ENCODE measurements at regions not wholly inside any gene's neighbourhood (a gene's known extent, or its start where the extent isn't known, plus 50 kb on each side); places are given as distances from the start of the nearest gene placed in this dataset.

DNA sequence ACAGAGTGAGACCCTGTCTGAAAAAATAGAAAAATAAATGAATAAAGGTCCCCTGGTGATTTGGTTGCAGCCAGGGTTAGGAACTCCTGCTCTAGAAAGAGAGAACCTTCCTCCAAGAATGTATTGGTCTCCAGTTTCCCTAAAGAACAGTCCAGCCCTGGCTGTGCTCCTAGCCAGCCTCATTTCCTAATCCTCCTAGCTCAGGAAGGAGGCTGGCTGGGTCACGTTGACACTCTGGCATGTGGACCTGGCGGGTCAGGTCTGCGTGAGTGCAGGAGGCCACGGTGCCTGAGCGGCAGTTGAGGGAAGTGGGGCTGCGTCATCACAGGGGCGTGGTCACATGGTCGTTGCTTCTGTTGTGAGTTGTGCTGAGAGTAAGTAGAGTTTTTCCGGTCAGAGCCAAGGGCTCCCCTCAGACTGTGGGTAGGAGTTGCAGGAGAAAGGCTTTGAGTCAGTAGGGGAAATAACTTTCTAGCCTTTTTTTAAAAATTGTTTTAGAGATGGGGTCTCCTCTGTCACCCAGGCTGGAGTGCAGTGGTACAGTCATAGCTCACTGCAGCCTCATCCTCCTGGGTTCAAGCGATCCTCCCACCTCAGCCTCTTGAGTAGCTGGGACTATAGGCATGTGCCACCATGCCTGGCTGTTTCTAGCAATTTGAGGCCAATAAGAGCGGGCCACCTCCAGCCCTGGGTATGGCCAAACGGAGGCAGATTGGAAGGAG lies 194.0 kb upstream of the CIBAR2 start (continued):
- TF ChIP-seq THAP9 (CRISPR knock-in tag; IDR thresholded peaks at IDR 0.05; ENCODE audit: borderline replicate concordance) (peak; percentile 14; the same call in 1 of the 2 replicates), FOXJ3 (CRISPR knock-in tag; IDR thresholded peaks at IDR 0.05; ENCODE audit: borderline replicate concordance) (no peak), RAD51 (IDR thresholded peaks at IDR 0.05; ENCODE audit: borderline replicate concordance) (peak; percentile 61; the same call in 1 of the 2 replicates), ZNF788 (CRISPR knock-in tag; IDR thresholded peaks at IDR 0.05; ENCODE audit: borderline replicate concordance) (peak; percentile 72; the same call in 1 of the 2 replicates), ZNF678 (CRISPR knock-in tag; IDR thresholded peaks at IDR 0.05) (no peak), ZNF558 (CRISPR knock-in tag; IDR thresholded peaks at IDR 0.05; ENCODE audit: borderline replicate concordance) (no peak; the same call in 1 of the 2 replicates), FOSL1 (CRISPR knock-in tag; IDR thresholded peaks at IDR 0.05; ENCODE audit: borderline replicate concordance) (no peak), RXRA (CRISPR knock-in tag; IDR thresholded peaks at IDR 0.05) (peak; percentile 87), GPN1 (CRISPR knock-in tag; IDR thresholded peaks at IDR 0.05; ENCODE audit: borderline replicate concordance) (no peak), ZNF207 (IDR thresholded peaks at IDR 0.05; ENCODE audit: borderline replicate concordance) (no peak), CBFB (CRISPR knock-in tag; IDR thresholded peaks at IDR 0.05) (peak; percentile 74), MIER2 (CRISPR knock-in tag; IDR thresholded peaks at IDR 0.05) (0 out of 2 replicates have a peak, but pooled peaks have one; percentile 56), TRIM24 (CRISPR knock-in tag; IDR thresholded peaks at IDR 0.05) (no peak; the same call in 1 of the 2 replicates), GMEB2 (CRISPR knock-in tag; IDR thresholded peaks at IDR 0.05; ENCODE audit: low read depth) (peak; percentile 59; the same call in 1 of the 2 replicates), TGIF2 (CRISPR knock-in tag; IDR thresholded peaks at IDR 0.05) (peak; percentile 99)
- TF ChIP-seq, protein P1, sequence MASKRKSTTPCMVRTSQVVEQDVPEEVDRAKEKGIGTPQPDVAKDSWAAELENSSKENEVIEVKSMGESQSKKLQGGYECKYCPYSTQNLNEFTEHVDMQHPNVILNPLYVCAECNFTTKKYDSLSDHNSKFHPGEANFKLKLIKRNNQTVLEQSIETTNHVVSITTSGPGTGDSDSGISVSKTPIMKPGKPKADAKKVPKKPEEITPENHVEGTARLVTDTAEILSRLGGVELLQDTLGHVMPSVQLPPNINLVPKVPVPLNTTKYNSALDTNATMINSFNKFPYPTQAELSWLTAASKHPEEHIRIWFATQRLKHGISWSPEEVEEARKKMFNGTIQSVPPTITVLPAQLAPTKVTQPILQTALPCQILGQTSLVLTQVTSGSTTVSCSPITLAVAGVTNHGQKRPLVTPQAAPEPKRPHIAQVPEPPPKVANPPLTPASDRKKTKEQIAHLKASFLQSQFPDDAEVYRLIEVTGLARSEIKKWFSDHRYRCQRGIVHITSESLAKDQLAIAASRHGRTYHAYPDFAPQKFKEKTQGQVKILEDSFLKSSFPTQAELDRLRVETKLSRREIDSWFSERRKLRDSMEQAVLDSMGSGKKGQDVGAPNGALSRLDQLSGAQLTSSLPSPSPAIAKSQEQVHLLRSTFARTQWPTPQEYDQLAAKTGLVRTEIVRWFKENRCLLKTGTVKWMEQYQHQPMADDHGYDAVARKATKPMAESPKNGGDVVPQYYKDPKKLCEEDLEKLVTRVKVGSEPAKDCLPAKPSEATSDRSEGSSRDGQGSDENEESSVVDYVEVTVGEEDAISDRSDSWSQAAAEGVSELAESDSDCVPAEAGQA (IDR thresholded peaks at IDR 0.05; ENCODE audit: low read depth), result no peak
- TF ChIP-seq, protein P1 (CRISPR knock-in tag; IDR thresholded peaks at IDR 0.05; ENCODE audit: borderline replicate concordance), result no peak
- TF ChIP-seq, protein P2, sequence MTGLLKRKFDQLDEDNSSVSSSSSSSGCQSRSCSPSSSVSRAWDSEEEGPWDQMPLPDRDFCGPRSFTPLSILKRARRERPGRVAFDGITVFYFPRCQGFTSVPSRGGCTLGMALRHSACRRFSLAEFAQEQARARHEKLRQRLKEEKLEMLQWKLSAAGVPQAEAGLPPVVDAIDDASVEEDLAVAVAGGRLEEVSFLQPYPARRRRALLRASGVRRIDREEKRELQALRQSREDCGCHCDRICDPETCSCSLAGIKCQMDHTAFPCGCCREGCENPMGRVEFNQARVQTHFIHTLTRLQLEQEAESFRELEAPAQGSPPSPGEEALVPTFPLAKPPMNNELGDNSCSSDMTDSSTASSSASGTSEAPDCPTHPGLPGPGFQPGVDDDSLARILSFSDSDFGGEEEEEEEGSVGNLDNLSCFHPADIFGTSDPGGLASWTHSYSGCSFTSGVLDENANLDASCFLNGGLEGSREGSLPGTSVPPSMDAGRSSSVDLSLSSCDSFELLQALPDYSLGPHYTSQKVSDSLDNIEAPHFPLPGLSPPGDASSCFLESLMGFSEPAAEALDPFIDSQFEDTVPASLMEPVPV (CRISPR knock-in tag; IDR thresholded peaks at IDR 0.05), result 0 out of 2 replicates have a peak, but pooled peaks have one; percentile 64
